Left ventricle myocardium inferior (tissue), 1 donor: ENCODE measurements at regions not wholly inside any gene's neighbourhood (a gene's known extent, or its start where the extent isn't known, plus 50 kb on each side); places are given as distances from the start of the nearest gene placed in this dataset.

Experiments
- DNase-seq: peaks from one replicate; pipeline ENCODE4 v3.0.0-alpha.2; 2020
- H3K27ac ChIP-seq: fragments of 200-600 bp; replicated peaks from 2 replicates; pipeline ENCODE4 v1.8.0; 2021
- H3K27me3 ChIP-seq: fragments of 200-600 bp; 2 replicates; pipeline ENCODE4 v1.8.0; 2021; ENCODE audit warnings: low read depth
- H3K36me3 ChIP-seq: fragments of 200-600 bp; 2 replicates; pipeline ENCODE4 v1.8.0; 2021
- H3K4me1 ChIP-seq: fragments of 200-600 bp; 2 replicates; pipeline ENCODE4 v1.8.0; 2021
- H3K4me3 ChIP-seq: fragments of 200-600 bp; 2 replicates; pipeline ENCODE4 v1.8.0; 2021; ENCODE audit warnings: mild to moderate bottlenecking, moderate library complexity
- H3K9me3 ChIP-seq: fragments of 200-600 bp; replicated peaks from 2 replicates; pipeline ENCODE4 v1.8.0; 2021
- intact Hi-C: fragments of 100-400 bp; cut with micrococcal nuclease; formaldehyde crosslinking; loops from one replicate; pipeline ENCODE4 v1.11.0; 2022
- TF ChIP-seq, protein P1 (sequence below): fragments of 200-600 bp; IDR thresholded peaks from 2 replicates; pipeline ENCODE4 v1.8.0; 2021; ENCODE audit warnings: antibody characterized with exemption, mild to moderate bottlenecking, borderline replicate concordance
- donor health status: DM: no; HTN: yes; CAD: no; lungs with severe emphysema.

DNA sequence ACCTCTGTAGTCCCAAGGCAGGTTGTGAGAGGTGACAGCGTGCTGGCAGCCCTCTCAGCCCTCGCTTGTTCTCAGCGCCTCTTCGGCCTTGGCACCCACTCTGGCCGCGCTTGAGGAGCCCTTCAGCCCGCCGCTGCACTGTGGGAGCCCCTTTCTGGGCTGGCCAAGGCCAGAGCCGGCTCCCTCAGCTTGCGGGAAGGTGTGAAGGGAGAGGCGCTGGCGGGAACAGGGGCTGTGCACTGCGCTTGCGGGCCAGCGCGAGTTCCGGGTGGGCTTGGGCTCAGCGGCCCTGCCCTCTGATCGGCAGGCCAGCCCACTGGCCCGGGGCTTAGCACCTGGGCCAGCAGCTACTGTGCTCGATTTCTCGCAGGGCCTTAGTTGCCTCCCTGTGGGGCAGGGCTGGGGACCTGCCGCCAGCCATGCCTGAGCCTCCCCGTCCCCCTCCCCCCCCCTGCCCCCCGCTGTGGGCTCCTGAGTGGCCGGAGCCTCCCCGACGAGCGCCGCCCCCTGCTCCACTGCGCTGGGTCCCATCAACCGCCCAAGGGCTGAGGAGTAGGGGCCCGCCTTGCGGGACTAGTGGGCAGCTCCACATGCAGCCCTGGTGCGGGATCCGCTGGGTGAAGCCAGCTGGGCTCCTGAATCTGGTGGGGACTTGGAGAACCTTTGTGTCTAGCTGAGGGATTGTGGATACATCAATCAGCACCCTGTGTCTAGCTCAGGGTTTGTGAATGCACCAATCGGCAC lies 347.6 kb downstream of the KLHL13 start:
- H3K4me1 ChIP-seq = no peaks in the 10 kb centered on the region
- TF ChIP-seq, protein P1, sequence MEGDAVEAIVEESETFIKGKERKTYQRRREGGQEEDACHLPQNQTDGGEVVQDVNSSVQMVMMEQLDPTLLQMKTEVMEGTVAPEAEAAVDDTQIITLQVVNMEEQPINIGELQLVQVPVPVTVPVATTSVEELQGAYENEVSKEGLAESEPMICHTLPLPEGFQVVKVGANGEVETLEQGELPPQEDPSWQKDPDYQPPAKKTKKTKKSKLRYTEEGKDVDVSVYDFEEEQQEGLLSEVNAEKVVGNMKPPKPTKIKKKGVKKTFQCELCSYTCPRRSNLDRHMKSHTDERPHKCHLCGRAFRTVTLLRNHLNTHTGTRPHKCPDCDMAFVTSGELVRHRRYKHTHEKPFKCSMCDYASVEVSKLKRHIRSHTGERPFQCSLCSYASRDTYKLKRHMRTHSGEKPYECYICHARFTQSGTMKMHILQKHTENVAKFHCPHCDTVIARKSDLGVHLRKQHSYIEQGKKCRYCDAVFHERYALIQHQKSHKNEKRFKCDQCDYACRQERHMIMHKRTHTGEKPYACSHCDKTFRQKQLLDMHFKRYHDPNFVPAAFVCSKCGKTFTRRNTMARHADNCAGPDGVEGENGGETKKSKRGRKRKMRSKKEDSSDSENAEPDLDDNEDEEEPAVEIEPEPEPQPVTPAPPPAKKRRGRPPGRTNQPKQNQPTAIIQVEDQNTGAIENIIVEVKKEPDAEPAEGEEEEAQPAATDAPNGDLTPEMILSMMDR = no peak
- DNase-seq = no peak
- H3K4me3 ChIP-seq = no peak overlapping the region
- H3K27ac ChIP-seq = no peak overlapping the region
- no peaks in the 10 kb centered on the region for H3K9me3 ChIP-seq
- intact Hi-C loops = no loop called here
- H3K36me3 ChIP-seq = no peaks in the 10 kb centered on the region
- H3K27me3 ChIP-seq = no peaks in the 10 kb centered on the region

DNA sequence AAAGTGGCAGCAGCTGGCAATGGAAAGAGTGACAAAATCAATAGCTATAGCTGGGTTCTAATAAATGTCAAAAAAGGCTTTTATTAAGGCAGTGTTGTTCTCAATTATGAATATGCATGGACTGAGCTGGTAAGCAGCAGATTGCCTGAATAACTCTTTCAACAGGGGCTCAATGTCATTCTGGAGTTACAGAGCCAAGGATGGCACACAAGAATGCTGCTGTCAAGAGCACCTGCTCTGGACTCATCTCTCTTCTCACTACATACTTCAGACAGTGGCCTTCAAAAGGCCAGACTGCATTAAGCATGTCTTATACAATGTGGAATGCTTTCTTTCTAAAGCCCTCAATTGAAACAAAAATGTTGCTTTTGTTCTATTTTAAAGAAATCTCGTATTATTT lies 351.4 kb downstream of the KLHL13 start:
- intact Hi-C loops = no loop called here
- TF ChIP-seq, protein P1 = no peak
- H3K27me3 ChIP-seq = no peaks in the 10 kb centered on the region
- no peak overlapping the region for H3K4me3 ChIP-seq
- H3K4me1 ChIP-seq = no peaks in the 10 kb centered on the region
- no peaks in the 10 kb centered on the region for H3K9me3 ChIP-seq
- no peak overlapping the region for H3K27ac ChIP-seq
- no peak for DNase-seq
- H3K36me3 ChIP-seq = no peaks in the 10 kb centered on the region

DNA sequence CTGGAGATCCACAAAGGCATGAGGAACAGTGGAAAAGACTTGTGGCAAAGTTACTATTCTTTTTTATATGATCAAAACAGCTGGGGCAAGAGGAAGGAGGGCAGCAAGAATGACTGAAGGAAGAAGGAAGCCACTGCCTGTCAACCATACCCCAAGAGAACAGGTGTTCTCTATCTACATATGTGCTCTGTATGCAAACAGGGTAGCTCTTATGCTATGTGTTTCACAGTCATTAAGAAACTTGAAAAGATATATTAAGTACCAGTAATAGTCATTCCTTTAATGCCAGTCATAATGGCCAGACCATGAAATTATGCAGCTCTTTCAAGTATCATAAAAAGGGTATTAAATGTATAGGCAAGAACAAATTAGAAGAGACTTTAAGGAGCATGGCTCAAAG lies 363.9 kb downstream of the KLHL13 start:
- H3K27ac ChIP-seq = no peak overlapping the region
- TF ChIP-seq, protein P1 = no peak
- H3K4me1 ChIP-seq = no peaks in the 10 kb centered on the region
- intact Hi-C loops = no loop called here
- no peak overlapping the region for H3K4me3 ChIP-seq
- no peaks in the 10 kb centered on the region for H3K27me3 ChIP-seq
- no peaks in the 10 kb centered on the region for H3K9me3 ChIP-seq
- no peak for DNase-seq
- no peaks in the 10 kb centered on the region for H3K36me3 ChIP-seq

DNA sequence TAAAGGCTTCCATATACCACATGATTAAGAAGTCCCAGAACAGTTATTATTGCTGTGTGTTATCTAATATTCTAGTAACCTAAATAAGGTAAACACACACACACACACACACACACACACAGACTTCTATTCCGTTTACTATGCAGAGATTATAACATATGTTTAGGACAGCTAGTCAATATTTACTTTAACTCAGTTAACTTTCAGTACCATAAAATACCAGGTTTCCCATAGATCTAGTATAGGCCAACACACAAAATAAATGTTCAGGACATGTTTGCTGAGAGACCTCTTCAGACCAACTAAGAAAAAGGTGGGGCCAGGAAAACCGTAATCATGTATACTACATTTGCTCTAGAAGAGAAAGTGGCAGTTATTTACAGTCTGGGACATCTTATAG lies 365.5 kb downstream of the KLHL13 start:
- TF ChIP-seq, protein P1 = no peak
- Histone ChIP-seq H3K27ac (no peak overlapping the region), H3K27me3 (no peaks in the 10 kb centered on the region), H3K9me3 (no peaks in the 10 kb centered on the region), H3K36me3 (no peaks in the 10 kb centered on the region), H3K4me3 (no peak overlapping the region), H3K4me1 (no peaks in the 10 kb centered on the region)
- no peak for DNase-seq
- intact Hi-C loops = no loop called here

DNA sequence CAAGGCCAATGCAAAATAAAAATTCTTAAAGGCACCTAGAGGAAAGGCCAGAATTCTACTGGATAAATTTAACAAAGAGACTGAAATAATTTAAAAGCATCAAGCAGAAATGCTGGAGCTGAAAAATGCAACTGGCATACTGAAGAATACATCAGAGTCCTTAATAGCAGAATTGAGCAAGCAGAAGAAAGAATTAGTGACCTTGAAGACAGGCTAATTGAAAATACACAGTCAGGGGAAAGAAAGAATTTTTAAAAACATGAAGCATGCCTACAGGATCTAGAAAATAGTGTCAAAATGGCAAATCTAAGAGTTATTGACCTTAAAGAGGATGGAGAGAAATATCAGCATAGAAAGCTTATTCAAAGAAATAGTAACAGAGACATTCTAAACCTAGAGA lies 371.7 kb downstream of the KLHL13 start:
- peaks cover 9% of the 10 kb centered on the region for H3K9me3 ChIP-seq
- TF ChIP-seq, protein P1 = no peak
- H3K4me3 ChIP-seq = no peak overlapping the region
- H3K36me3 ChIP-seq = no peaks in the 10 kb centered on the region
- no peak overlapping the region for H3K27ac ChIP-seq
- no peaks in the 10 kb centered on the region for H3K27me3 ChIP-seq
- no peaks in the 10 kb centered on the region for H3K4me1 ChIP-seq
- no peak for DNase-seq
- intact Hi-C loops = no loop called here
